B cell (primary cell): ENCODE measurements at regions not wholly inside any gene's neighbourhood (a gene's known extent, or its start where the extent isn't known, plus 50 kb on each side); places are given as distances from the start of the nearest gene placed in this dataset.

Experiments
- ATAC-seq: fragments of 200-7000 bp; cut with Tn5 transposase; one replicate; pipeline ENCODE4 v1.10.0; 2021; ENCODE audit warnings: low read depth, mild to moderate bottlenecking, moderate number of reproducible peaks, moderate library complexity
- CTCF ChIA-PET: fragments of 350-600 bp; sonication (Branson Sonifier 250); formaldehyde crosslinking; loops from one replicate; lab custom pipeline; 2021; ENCODE audit warnings: antibody characterized with exemption, inconsistent platforms; lab: Charles Lee
- POLR2A ChIA-PET: fragments of 350-600 bp; sonication (Branson Sonifier 250); formaldehyde crosslinking; loops from one replicate; lab custom pipeline; 2021; ENCODE audit warnings: antibody characterized with exemption; lab: Charles Lee
- DNase-seq: peaks from one replicate; pipeline ENCODE4 v3.0.0; 2013
- H2AFZ ChIP-seq: 2 replicates; pipeline ENCODE4 v1.6.1; 2012; ENCODE audit warnings: mild to moderate bottlenecking, low read depth, low read length; ENCODE audit not compliant: insufficient read depth, poor library complexity, severe bottlenecking
- H3K27ac ChIP-seq, 2 donors: 1 replicate in 1 of 2; 2 replicates in 1 of 2; pipeline ENCODE4 v1.5.1; 2012 to 2013; ENCODE audit warnings: low read length in 2 of 2, mild to moderate bottlenecking in 2 of 2, moderate library complexity in 1 of 2
- H3K27me3 ChIP-seq, 4 experiments: fragments of 200-600 bp in 1 of 4; sonication (generic) in 1 of 4; replicated peaks in 1 of 4; 1 replicate in 2 of 4; 2 replicates in 2 of 4; pipeline versions ENCODE4 v1.6.1 to v1.7.0; 2013 to 2016; ENCODE audit warnings: low read length in 3 of 4, mild to moderate bottlenecking in 2 of 4, mixed read lengths in 1 of 4, moderate library complexity in 1 of 4; ENCODE audit not compliant: insufficient read depth in 4 of 4, control insufficient read depth in 3 of 4; ENCODE audit errors: control extremely low read depth in 1 of 4
- H3K36me3 ChIP-seq, 2 experiments: replicated peaks in 1 of 2; 1 replicate in 1 of 2; 2 replicates in 1 of 2; pipeline versions ENCODE4 v1.6.1 to v1.7.1; 2013; ENCODE audit warnings: low read length in 1 of 2; ENCODE audit not compliant: insufficient read depth in 2 of 2, control insufficient read depth in 1 of 2; ENCODE audit errors: control extremely low read depth in 1 of 2, extremely low read depth in 1 of 2
- H3K4me1 ChIP-seq, 2 donors: fragments of 200-600 bp in 1 of 2; sonication (generic) in 1 of 2; 1 replicate in 1 of 2; 2 replicates in 1 of 2; pipeline versions ENCODE4 v1.5.1 to v1.6.1; 2013 to 2017; ENCODE audit warnings: low read length in 2 of 2; ENCODE audit not compliant: control insufficient read depth in 2 of 2, insufficient read depth in 2 of 2
- H3K4me2 ChIP-seq: replicated peaks from 2 replicates; pipeline ENCODE3; 2012; ENCODE audit warnings: mild to moderate bottlenecking, low read depth, low read length; ENCODE audit not compliant: poor library complexity, severe bottlenecking
- H3K4me3 ChIP-seq, 5 experiments: fragments of 200-600 bp in 1 of 5; sonication (generic) in 1 of 5; 1 replicate in 3 of 5; 2 replicates in 2 of 5; pipeline versions ENCODE4 v1.5.1 to v1.7.0; 2011 to 2016; ENCODE audit warnings: low read length in 4 of 5, mild to moderate bottlenecking in 4 of 5, low read depth in 2 of 5, control low read depth in 1 of 5, moderate library complexity in 1 of 5; ENCODE audit not compliant: insufficient read depth in 1 of 5; ENCODE audit errors: control extremely low read depth in 1 of 5, extremely low read depth in 1 of 5
- H3K79me2 ChIP-seq: fragments of 200-600 bp; sonication (generic); one replicate; pipeline ENCODE4 v1.6.0; 2016; ENCODE audit warnings: low read length; ENCODE audit not compliant: control insufficient read depth, insufficient read depth
- H3K9ac ChIP-seq: fragments of 200-600 bp; sonication (generic); 2 replicates; pipeline ENCODE4 v1.6.1; 2017; ENCODE audit warnings: mild to moderate bottlenecking, low read length, moderate library complexity
- H3K9me3 ChIP-seq, 3 donors: one replicate each; pipeline versions ENCODE4 v1.6.1 to v1.7.1; 2013; ENCODE audit warnings: low read length in 2 of 3; ENCODE audit not compliant: control insufficient read depth in 2 of 3, insufficient read depth in 1 of 3; ENCODE audit errors: control extremely low read depth in 1 of 3
- H4K20me1 ChIP-seq: 2 replicates; pipeline ENCODE4 v1.6.0; 2012; ENCODE audit warnings: mild to moderate bottlenecking, low read length; ENCODE audit not compliant: insufficient read depth, control insufficient read depth, poor library complexity, severe bottlenecking
- H3K27ac Mint-ChIP-seq: one replicate; pipeline ENCODE4 v1.8.0; 2021; ENCODE audit warnings: mixed read lengths
- H3K27me3 Mint-ChIP-seq: one replicate; pipeline ENCODE4 v1.8.0; 2021; ENCODE audit warnings: mixed read lengths
- H3K4me1 Mint-ChIP-seq: one replicate; pipeline ENCODE4 v1.8.0; 2021; ENCODE audit warnings: mixed read lengths
- H3K4me3 Mint-ChIP-seq: one replicate; pipeline ENCODE4 v1.8.0; 2021; ENCODE audit warnings: mixed read lengths
- H3K9me3 Mint-ChIP-seq: one replicate; pipeline ENCODE4 v1.8.0; 2022; ENCODE audit warnings: mixed read lengths; ENCODE audit not compliant: insufficient read depth
- CTCF ChIP-seq: fragments of 200-600 bp; IDR thresholded peaks from one replicate; pipeline ENCODE4 v1.8.0; 2022; ENCODE audit warnings: antibody characterized with exemption, mild to moderate bottlenecking
- EZH2 ChIP-seq: IDR thresholded peaks from 2 replicates; pipeline ENCODE4 v1.6.1; 2012; ENCODE audit warnings: borderline replicate concordance, low read depth, mild to moderate bottlenecking, moderate library complexity, low read length; ENCODE audit not compliant: insufficient read depth, poor library complexity, severe bottlenecking
- WGBS: methylation state at CpG from one replicate; pipeline ENCODE4 v1.1.5; 2013; ENCODE audit warnings: missing lambda C conversion rate; ENCODE audit not compliant: insufficient coverage; 5-methylcytosine and 5-hydroxymethylcytosine counted together
- intact Hi-C: fragments of 100-400 bp; cut with micrococcal nuclease; formaldehyde crosslinking; loops from one replicate; pipeline ENCODE4 v1.10.0; 2022

DNA sequence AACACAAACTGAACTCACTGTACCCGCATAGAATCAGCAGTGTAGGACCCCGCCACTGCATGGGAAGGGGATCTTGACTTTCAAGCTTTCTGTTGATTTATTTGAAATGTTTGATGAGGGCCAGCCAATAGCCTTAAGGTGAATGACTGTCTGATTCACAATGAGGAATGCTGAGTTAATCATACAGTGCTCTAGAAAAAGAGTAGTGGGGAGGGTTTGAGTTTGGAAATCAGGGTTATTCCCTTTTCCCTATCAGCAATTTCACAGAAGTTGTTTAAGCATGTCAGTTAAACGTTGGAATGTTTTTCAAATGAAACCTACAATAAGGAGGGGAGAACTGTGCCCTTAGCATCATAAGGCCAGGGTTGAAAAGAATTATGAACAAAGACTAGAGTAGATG, 937.5 kb downstream of the GRID1 start:
- ATAC-seq: no peak
- H3K27ac Mint-ChIP-seq: no peak overlapping the region
- H3K9me3 Mint-ChIP-seq: no peaks in the 10 kb centered on the region
- 100% methylated on average over 2 of the region's 3 CpGs for WGBS
- no peak overlapping the region for H3K4me3 Mint-ChIP-seq
- Histone ChIP-seq H3K4me3 (no peak overlapping the region), H3K79me2 (no peaks in the 10 kb centered on the region), H3K9me3 (no peaks in the 10 kb centered on the region), H3K27ac (no peak overlapping the region), H4K20me1 (no peaks in the 10 kb centered on the region), H3K36me3 (no peaks in the 10 kb centered on the region), H3K27me3 (no peaks in the 10 kb centered on the region), H3K9ac (no peak overlapping the region), H2AFZ (no peak overlapping the region), H3K4me2 (no peak overlapping the region), H3K4me1 (no peaks in the 10 kb centered on the region)
- CTCF ChIA-PET: no interaction called here
- no peaks in the 10 kb centered on the region for H3K4me1 Mint-ChIP-seq
- POLR2A ChIA-PET: no interaction called here
- no peaks in the 10 kb centered on the region for H3K27me3 Mint-ChIP-seq
- DNase-seq: no peak
- TF ChIP-seq EZH2 (no peak), CTCF (no peak)
- intact Hi-C loops: no loop called here

GRCh38 chr10:85430991-85431390, 935.6 kb downstream of the GRID1 start:
- H3K4me3 Mint-ChIP-seq: no peak overlapping the region
- no peaks in the 10 kb centered on the region for H3K27me3 Mint-ChIP-seq
- H3K9me3 ChIP-seq: no peaks in the 10 kb centered on the region
- ATAC-seq: no peak
- no peak for DNase-seq
- H3K4me1 Mint-ChIP-seq: no peaks in the 10 kb centered on the region
- H3K79me2 ChIP-seq: no peaks in the 10 kb centered on the region
- WGBS: no CpG with 5 or more reads among the region's 2 CpGs
- no peaks in the 10 kb centered on the region for H3K4me1 ChIP-seq
- H2AFZ ChIP-seq: no peak overlapping the region
- H4K20me1 ChIP-seq: no peaks in the 10 kb centered on the region
- intact Hi-C loops: no loop called here
- H3K9me3 Mint-ChIP-seq: no peaks in the 10 kb centered on the region
- H3K36me3 ChIP-seq: no peaks in the 10 kb centered on the region
- ChIA-PET POLR2A (no interaction called here), CTCF (no interaction called here)
- no peaks in the 10 kb centered on the region for H3K27me3 ChIP-seq
- no peak overlapping the region for H3K27ac Mint-ChIP-seq
- H3K4me2 ChIP-seq: no peak overlapping the region
- TF ChIP-seq CTCF (no peak), EZH2 (no peak)
- H3K4me3 ChIP-seq: no peak overlapping the region
- no peak overlapping the region for H3K9ac ChIP-seq
- no peak overlapping the region for H3K27ac ChIP-seq
